Mucosa of rectum (tissue), 2 donors: ENCODE measurements at regions not wholly inside any gene's neighbourhood (a gene's known extent, or its start where the extent isn't known, plus 50 kb on each side); places are given as distances from the start of the nearest gene placed in this dataset.

ENCODE experiments used
- H3K27ac ChIP-seq, 2 donors: one replicate each; pipeline ENCODE4 v1.7.0; 2013; ENCODE audit warnings: inconsistent platforms in 2 of 2, low read depth in 2 of 2, low read length in 2 of 2
- H3K27me3 ChIP-seq, 2 donors: one replicate each; pipeline ENCODE4 v1.7.0; 2013; ENCODE audit warnings: low read length in 2 of 2; ENCODE audit not compliant: control insufficient read depth in 2 of 2, insufficient read depth in 2 of 2
- H3K36me3 ChIP-seq, 2 donors: one replicate each; pipeline ENCODE4 v1.7.0; 2013; ENCODE audit warnings: low read length in 2 of 2; ENCODE audit not compliant: control insufficient read depth in 2 of 2, insufficient read depth in 2 of 2
- H3K4me1 ChIP-seq, 2 donors: one replicate each; pipeline ENCODE4 v1.7.0; 2013; ENCODE audit warnings: low read length in 2 of 2, mild to moderate bottlenecking in 1 of 2; ENCODE audit not compliant: control insufficient read depth in 2 of 2, insufficient read depth in 2 of 2
- H3K4me3 ChIP-seq, 2 donors: one replicate each; pipeline ENCODE4 v1.7.0; 2013; ENCODE audit warnings: low read length in 2 of 2
- H3K9ac ChIP-seq, 2 donors: one replicate each; pipeline ENCODE4 v1.7.0; 2013; ENCODE audit warnings: low read length in 2 of 2, low read depth in 1 of 2, mild to moderate bottlenecking in 1 of 2
- H3K9me3 ChIP-seq, 2 donors: one replicate each; pipeline ENCODE4 v1.7.0; 2013; ENCODE audit warnings: low read length in 2 of 2; ENCODE audit not compliant: control insufficient read depth in 2 of 2
- donor health status: healthy.
- donor health status: Normal muscosa, but diverticular disease.

GRCh38 chr15:94778840-94779239 is 547.5 kb downstream of the MCTP2 start:
- Histone ChIP-seq H3K27me3 (no peaks in the 10 kb centered on the region), H3K9ac (no peak overlapping the region), H3K27ac (no peak overlapping the region), H3K9me3 (no peaks in the 10 kb centered on the region), H3K4me3 (no peak overlapping the region), H3K4me1 (no peaks in the 10 kb centered on the region), H3K36me3 (no peaks in the 10 kb centered on the region)

- no peaks in the 10 kb centered on the region for H3K9me3 ChIP-seq
- H3K4me1 ChIP-seq: no peaks in the 10 kb centered on the region
- no peaks in the 10 kb centered on the region for H3K27me3 ChIP-seq
- H3K4me3 ChIP-seq: no peak overlapping the region
- H3K27ac ChIP-seq: no peak overlapping the region
- no peaks in the 10 kb centered on the region for H3K36me3 ChIP-seq
- H3K9ac ChIP-seq: no peak overlapping the region
These were observed 548.8 kb downstream of the MCTP2 start for GRCh38 chr15:94780166-94780565.

GRCh38 chr15:94785091-94785490 is 553.7 kb downstream of the MCTP2 start:
- H3K36me3 ChIP-seq: no peaks in the 10 kb centered on the region
- no peak overlapping the region for H3K4me3 ChIP-seq
- no peak overlapping the region for H3K27ac ChIP-seq
- no peaks in the 10 kb centered on the region for H3K27me3 ChIP-seq
- H3K4me1 ChIP-seq: no peaks in the 10 kb centered on the region
- no peaks in the 10 kb centered on the region for H3K9me3 ChIP-seq
- H3K9ac ChIP-seq: no peak overlapping the region

GRCh38 chr15:94791008-94791407 is 559.6 kb downstream of the MCTP2 start:
- Histone ChIP-seq H3K36me3 (no peaks in the 10 kb centered on the region), H3K4me1 (no peaks in the 10 kb centered on the region), H3K9ac (no peak overlapping the region), H3K9me3 (no peaks in the 10 kb centered on the region), H3K27ac (no peak overlapping the region), H3K27me3 (no peaks in the 10 kb centered on the region), H3K4me3 (no peak overlapping the region)

- H3K9ac ChIP-seq: no peak overlapping the region
- no peaks in the 10 kb centered on the region for H3K27me3 ChIP-seq
- H3K36me3 ChIP-seq: no peaks in the 10 kb centered on the region
- H3K4me1 ChIP-seq: no peaks in the 10 kb centered on the region
- no peak overlapping the region for H3K27ac ChIP-seq
- no peaks in the 10 kb centered on the region for H3K9me3 ChIP-seq
- no peak overlapping the region for H3K4me3 ChIP-seq
These were observed 560.1 kb downstream of the MCTP2 start for GRCh38 chr15:94791510-94791909.

- Histone ChIP-seq H3K27me3 (no peaks in the 10 kb centered on the region), H3K9ac (no peak overlapping the region), H3K4me1 (no peaks in the 10 kb centered on the region), H3K9me3 (no peaks in the 10 kb centered on the region), H3K36me3 (no peaks in the 10 kb centered on the region), H3K4me3 (no peak overlapping the region), H3K27ac (no peak overlapping the region)
These were observed 560.8 kb downstream of the MCTP2 start for GRCh38 chr15:94792196-94792595.

- H3K9ac ChIP-seq: no peak overlapping the region
- no peak overlapping the region for H3K27ac ChIP-seq
- no peaks in the 10 kb centered on the region for H3K4me1 ChIP-seq
- no peak overlapping the region for H3K4me3 ChIP-seq
- no peaks in the 10 kb centered on the region for H3K27me3 ChIP-seq
- no peaks in the 10 kb centered on the region for H3K9me3 ChIP-seq
- H3K36me3 ChIP-seq: no peaks in the 10 kb centered on the region
These were observed 561.8 kb downstream of the MCTP2 start for GRCh38 chr15:94793207-94793606.

GRCh38 chr15:94793641-94794040 is 562.3 kb downstream of the MCTP2 start:
- no peak overlapping the region for H3K9ac ChIP-seq
- H3K9me3 ChIP-seq: no peaks in the 10 kb centered on the region
- H3K4me3 ChIP-seq: no peak overlapping the region
- no peaks in the 10 kb centered on the region for H3K27me3 ChIP-seq
- no peak overlapping the region for H3K27ac ChIP-seq
- no peaks in the 10 kb centered on the region for H3K36me3 ChIP-seq
- H3K4me1 ChIP-seq: no peaks in the 10 kb centered on the region

GRCh38 chr15:94804613-94805012 is 573.3 kb downstream of the MCTP2 start:
- Histone ChIP-seq H3K36me3 (no peaks in the 10 kb centered on the region), H3K4me1 (no peaks in the 10 kb centered on the region), H3K9me3 (no peaks in the 10 kb centered on the region), H3K27me3 (no peaks in the 10 kb centered on the region), H3K4me3 (no peak overlapping the region), H3K9ac (no peak overlapping the region), H3K27ac (no peak overlapping the region)

- Histone ChIP-seq H3K9me3 (no peaks in the 10 kb centered on the region), H3K27ac (no peak overlapping the region), H3K36me3 (no peaks in the 10 kb centered on the region), H3K27me3 (no peaks in the 10 kb centered on the region), H3K9ac (no peak overlapping the region), H3K4me3 (no peak overlapping the region), H3K4me1 (no peaks in the 10 kb centered on the region)
These were observed 583.9 kb downstream of the MCTP2 start for GRCh38 chr15:94815110-94815731.

- Histone ChIP-seq H3K9ac (no peak overlapping the region), H3K27ac (no peak overlapping the region), H3K4me3 (no peak overlapping the region), H3K36me3 (no peaks in the 10 kb centered on the region), H3K27me3 (no peaks in the 10 kb centered on the region), H3K9me3 (no peaks in the 10 kb centered on the region), H3K4me1 (no peaks in the 10 kb centered on the region)
These were observed 584.6 kb downstream of the MCTP2 start for GRCh38 chr15:94815914-94816313.
